Upper lobe of left lung (tissue), 4 donors: ENCODE measurements at regions not wholly inside any gene's neighbourhood (a gene's known extent, or its start where the extent isn't known, plus 50 kb on each side); places are given as distances from the start of the nearest gene placed in this dataset.

Experiments
- CTCF ChIP-seq, 6 experiments: fragments of 450-650 bp in 4 of 6; fragments of 200-600 bp in 2 of 6; sonication (generic) in 2 of 6; IDR thresholded peaks; one replicate each; pipeline ENCODE4 v1.5.1; 2016 to 2019; ENCODE audit warnings: antibody characterized with exemption in 6 of 6
- POLR2A ChIP-seq, 4 donors: fragments of 450-650 bp; IDR thresholded peaks; one replicate each; pipeline ENCODE4 v1.5.1; 2016 to 2017; ENCODE audit warnings: antibody characterized with exemption in 4 of 4, mild to moderate bottlenecking in 2 of 4

GRCh38 chr4:17187003-17187402 is 288.6 kb upstream of the LDB2 start:
- TF ChIP-seq POLR2A (IDR thresholded peaks at IDR 0.05) (no peak), CTCF (IDR thresholded peaks at IDR 0.05) (no peak)
